Uterus (tissue), 2 donors: ENCODE measurements at regions not wholly inside any gene's neighbourhood (a gene's known extent, or its start where the extent isn't known, plus 50 kb on each side); places are given as distances from the start of the nearest gene placed in this dataset.

Source experiments
- POLR2A ChIP-seq, 2 donors: fragments of 450-650 bp; IDR thresholded peaks; one replicate each; pipeline ENCODE4 v1.6.1; 2016; ENCODE audit warnings: antibody characterized with exemption in 2 of 2, mild to moderate bottlenecking in 1 of 2, moderate library complexity in 1 of 2
- TF ChIP-seq, protein P1 (sequence below), 4 experiments: fragments of 200-600 bp in 2 of 4; fragments of 450-650 bp in 2 of 4; sonication (generic) in 2 of 4; IDR thresholded peaks; one replicate each; pipeline ENCODE4 v1.5.1; 2016 to 2019; ENCODE audit warnings: antibody characterized with exemption in 4 of 4, mild to moderate bottlenecking in 2 of 4, moderate library complexity in 1 of 4

DNA sequence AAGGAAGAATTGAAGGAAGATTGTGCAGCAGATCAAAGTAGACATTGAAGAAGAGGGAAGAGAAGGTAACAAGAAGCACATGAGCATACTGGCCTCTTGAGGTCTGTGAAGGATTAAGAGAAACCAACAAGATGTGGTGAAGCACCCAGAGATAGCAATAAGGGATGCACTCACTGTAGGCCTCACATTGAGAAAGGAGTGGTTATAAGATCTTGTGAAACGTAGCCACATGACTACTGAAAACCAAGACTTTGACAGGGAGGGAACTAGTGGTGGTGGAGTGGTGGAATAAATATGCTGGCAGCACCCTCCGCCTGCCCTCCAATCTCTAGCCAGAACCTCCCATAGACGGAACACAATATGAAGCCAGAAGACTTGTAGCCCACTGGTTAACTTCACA, 651.2 kb downstream of the DIPK2A start:
- TF ChIP-seq POLR2A (IDR thresholded peaks at IDR 0.05): no peak
- TF ChIP-seq, protein P1, sequence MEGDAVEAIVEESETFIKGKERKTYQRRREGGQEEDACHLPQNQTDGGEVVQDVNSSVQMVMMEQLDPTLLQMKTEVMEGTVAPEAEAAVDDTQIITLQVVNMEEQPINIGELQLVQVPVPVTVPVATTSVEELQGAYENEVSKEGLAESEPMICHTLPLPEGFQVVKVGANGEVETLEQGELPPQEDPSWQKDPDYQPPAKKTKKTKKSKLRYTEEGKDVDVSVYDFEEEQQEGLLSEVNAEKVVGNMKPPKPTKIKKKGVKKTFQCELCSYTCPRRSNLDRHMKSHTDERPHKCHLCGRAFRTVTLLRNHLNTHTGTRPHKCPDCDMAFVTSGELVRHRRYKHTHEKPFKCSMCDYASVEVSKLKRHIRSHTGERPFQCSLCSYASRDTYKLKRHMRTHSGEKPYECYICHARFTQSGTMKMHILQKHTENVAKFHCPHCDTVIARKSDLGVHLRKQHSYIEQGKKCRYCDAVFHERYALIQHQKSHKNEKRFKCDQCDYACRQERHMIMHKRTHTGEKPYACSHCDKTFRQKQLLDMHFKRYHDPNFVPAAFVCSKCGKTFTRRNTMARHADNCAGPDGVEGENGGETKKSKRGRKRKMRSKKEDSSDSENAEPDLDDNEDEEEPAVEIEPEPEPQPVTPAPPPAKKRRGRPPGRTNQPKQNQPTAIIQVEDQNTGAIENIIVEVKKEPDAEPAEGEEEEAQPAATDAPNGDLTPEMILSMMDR (IDR thresholded peaks at IDR 0.05): no peak
